ENCODE measurements at regions not wholly inside any gene's neighbourhood (a gene's known extent, or its start where the extent isn't known, plus 50 kb on each side); places are given as distances from the start of the nearest gene placed in this dataset.
"Not testable (repeated sequence)": the region's sequence is repeated elsewhere in the genome, so short reads cannot be mapped to it uniquely, and the experiment has no call there.

DNA sequence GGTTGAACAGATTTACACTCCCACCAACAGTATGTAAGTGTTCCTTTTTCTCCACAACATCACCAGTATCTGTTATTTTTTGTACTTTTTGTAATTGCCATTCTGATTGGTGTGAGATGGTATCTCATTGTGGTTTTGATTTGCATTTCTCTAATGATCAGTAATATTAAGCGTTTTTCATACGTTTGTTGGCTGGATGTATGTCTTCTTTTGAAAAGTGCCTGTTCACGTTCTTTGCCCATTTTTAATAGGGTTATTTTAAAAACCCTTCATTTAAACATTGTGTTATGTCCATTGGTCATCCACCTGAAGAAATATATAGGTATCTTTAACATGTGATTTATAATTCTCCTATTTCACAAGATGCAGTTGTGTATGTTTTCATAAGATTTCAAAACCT lies 291.3 kb downstream of the SEMA3D start:
- Histone ChIP-seq H3K9me3 (no peaks in the 10 kb centered on the region), H3K4me1 (no peaks in the 10 kb centered on the region), H3K4me3 (no peak overlapping the region), H3K27ac (no peak overlapping the region), H3K36me3 (ENCODE audit: low read depth, missing control alignments) (no peaks in the 10 kb centered on the region), H3K27me3 (no peaks in the 10 kb centered on the region)
- DNase-seq: no peak
- no peak for TF ChIP-seq POLR2A (IDR thresholded peaks at IDR 0.05)
- TF ChIP-seq, protein P1, sequence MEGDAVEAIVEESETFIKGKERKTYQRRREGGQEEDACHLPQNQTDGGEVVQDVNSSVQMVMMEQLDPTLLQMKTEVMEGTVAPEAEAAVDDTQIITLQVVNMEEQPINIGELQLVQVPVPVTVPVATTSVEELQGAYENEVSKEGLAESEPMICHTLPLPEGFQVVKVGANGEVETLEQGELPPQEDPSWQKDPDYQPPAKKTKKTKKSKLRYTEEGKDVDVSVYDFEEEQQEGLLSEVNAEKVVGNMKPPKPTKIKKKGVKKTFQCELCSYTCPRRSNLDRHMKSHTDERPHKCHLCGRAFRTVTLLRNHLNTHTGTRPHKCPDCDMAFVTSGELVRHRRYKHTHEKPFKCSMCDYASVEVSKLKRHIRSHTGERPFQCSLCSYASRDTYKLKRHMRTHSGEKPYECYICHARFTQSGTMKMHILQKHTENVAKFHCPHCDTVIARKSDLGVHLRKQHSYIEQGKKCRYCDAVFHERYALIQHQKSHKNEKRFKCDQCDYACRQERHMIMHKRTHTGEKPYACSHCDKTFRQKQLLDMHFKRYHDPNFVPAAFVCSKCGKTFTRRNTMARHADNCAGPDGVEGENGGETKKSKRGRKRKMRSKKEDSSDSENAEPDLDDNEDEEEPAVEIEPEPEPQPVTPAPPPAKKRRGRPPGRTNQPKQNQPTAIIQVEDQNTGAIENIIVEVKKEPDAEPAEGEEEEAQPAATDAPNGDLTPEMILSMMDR (IDR thresholded peaks at IDR 0.05): no peak
- 87 to 95% methylated on average over 3 of the region's 3 CpGs for WGBS, 2 donors
- intact Hi-C loops (cut with DNase I; ENCODE audit: low total_unique reads): no loop called here

DNA sequence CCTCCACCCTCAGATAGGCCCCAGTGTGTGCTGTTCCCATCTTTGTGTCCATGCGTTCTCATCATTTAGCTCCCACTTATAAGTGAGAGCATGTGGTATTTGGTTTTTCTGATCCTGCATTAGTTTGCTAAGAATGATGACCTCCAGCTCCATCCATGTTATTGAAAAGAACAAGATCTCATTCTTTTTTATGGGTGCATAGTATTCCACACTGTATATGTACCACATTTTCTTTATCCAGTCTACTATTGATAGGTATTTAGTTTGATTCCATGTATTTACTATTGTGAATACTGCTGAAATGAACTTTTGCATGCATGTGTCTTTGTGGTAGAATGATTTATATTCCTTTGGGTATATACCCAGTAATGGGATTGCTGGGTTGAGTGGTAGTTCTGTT lies 303.3 kb downstream of the SEMA3D start:
- DNase-seq; H3K27ac ChIP-seq; H3K9me3 ChIP-seq; H3K36me3 ChIP-seq (ENCODE audit: low read depth, missing control alignments); H3K27me3 ChIP-seq; H3K4me3 ChIP-seq; intact Hi-C loops (cut with DNase I; ENCODE audit: low total_unique reads); H3K4me1 ChIP-seq: not testable (repeated sequence)
- WGBS, 2 donors: 91 to 92% methylated on average over 1 of the region's 1 CpG

DNA sequence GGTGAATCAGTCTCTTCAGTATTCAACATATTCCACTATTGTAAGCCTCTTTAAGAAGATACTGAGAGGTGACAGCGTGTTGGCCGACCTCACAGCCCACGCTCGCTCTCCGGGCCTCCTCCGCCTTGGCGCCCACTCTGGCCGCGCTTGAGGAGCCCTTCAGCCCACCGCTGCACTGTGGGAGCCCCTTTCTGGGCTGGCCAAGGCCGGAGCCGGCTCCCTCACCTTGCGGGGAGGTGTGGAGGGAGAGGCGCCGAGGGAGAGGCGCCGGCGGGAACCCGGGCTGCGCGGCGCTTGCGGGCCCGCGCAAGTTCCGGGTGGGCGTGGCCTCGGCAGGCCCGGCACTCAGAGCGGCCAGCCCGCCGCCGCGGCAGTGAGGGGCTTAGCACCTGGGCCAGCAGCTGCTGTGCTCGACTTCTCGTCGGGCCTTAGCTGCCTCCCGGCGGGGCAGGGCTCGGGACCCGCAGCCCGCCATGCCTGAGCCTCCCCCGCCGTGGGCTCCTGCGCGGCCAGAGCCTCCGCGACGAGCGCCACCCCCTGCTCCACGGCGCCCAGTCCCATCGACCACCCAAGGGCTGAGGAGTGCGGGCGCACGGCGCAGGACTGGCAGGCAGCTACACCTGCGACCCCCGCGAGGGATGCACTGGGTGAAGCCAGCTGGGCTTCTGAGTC lies 306.4 kb downstream of the SEMA3D start:
- H3K9me3 ChIP-seq; H3K4me1 ChIP-seq; H3K27me3 ChIP-seq; H3K36me3 ChIP-seq (ENCODE audit: low read depth, missing control alignments); intact Hi-C loops (cut with DNase I; ENCODE audit: low total_unique reads): not testable (repeated sequence)
- H3K27ac ChIP-seq: peak overlapping the region in 1 of 2 donors; percentile 46
- 75 to 89% methylated on average over 24 to 51 of the region's 60 CpGs for WGBS, 2 donors
- DNase-seq: peak; percentile 39
- peak overlapping the region; percentile 47 to 54 for H3K4me3 ChIP-seq

DNA sequence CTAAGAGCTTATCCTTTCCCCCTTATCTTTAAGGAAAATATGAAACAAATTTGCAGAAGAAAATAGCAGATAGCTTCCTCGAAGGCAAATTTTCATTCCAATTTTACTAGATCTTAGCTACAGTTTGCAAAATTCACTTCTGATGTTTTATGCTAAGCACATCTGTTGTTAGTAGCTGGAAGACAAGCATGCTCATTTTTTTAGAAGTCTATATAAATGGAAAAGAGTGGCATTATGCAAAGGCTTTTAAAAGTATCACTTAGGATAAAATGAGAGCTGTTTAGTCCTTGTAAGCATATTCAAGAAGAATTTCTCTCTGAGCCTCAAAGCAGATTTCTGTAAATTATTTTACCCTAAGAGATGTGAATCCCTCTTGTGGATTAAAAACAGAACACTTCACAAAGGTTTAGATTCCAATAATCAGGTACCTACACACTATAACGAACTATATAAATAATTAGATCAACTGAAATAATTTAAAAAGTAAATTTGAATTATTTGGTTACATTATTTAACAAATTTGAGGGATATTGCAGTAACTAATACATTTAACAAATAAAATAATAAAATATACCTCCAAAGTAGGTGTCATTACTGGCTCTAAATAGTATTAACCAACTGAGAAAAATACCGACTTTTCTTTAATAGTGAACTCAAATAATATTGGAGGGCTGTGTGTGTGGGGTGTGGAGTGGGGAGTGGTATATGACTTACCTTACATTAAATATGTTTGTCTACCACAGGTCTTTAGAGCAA lies 307.1 kb downstream of the SEMA3D start:
- Histone ChIP-seq H3K4me3 (peak overlapping the region; percentile 47 to 54), H3K9me3 (no peaks in the 10 kb centered on the region), H3K4me1 (no peaks in the 10 kb centered on the region), H3K27ac (peak overlapping the region in 1 of 2 donors; percentile 46), H3K27me3 (no peaks in the 10 kb centered on the region), H3K36me3 (ENCODE audit: low read depth, missing control alignments) (no peaks in the 10 kb centered on the region)
- intact Hi-C loops (cut with DNase I; ENCODE audit: low total_unique reads): no loop called here
- TF ChIP-seq POLR2A (IDR thresholded peaks at IDR 0.05): no peak
- TF ChIP-seq, protein P1 (IDR thresholded peaks at IDR 0.05): no peak
- no peak for DNase-seq
- WGBS, 2 donors: 48 to 49% methylated on average over 3 of the region's 3 CpGs

DNA sequence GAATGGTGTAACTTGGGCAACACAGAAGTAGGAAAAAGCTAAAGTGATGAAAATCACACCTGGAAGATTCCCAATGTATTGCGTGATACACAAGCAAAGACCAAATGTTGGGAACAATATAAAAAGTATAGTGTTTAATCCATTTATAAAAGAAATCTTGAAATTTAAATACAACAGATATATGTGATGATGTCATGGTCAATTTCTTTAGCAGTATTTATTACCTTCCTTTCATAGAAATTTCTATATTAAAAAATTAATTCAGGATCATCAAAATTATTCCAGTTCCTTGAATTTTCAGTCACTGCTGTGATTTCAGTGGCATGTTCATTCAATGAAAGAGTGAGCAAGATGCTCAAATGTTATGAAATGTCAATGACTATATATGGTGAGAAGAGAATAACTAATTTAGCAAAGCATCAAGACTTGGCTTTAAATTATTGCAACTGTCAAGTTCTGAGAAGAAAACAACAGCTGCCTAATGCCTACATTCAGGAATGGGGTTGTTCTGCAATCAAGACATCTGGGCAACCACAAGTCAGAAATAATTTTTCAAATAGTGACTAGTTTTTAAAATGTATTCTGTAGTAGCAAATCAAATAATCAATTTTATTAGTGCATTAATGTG lies 308.8 kb downstream of the SEMA3D start:
- DNase-seq: no peak
- H3K36me3 ChIP-seq (ENCODE audit: low read depth, missing control alignments): no peaks in the 10 kb centered on the region
- H3K27ac ChIP-seq: no peak overlapping the region
- no peaks in the 10 kb centered on the region for H3K9me3 ChIP-seq
- TF ChIP-seq, protein P1 (IDR thresholded peaks at IDR 0.05): no peak
- no peak for TF ChIP-seq POLR2A (IDR thresholded peaks at IDR 0.05)
- intact Hi-C loops (cut with DNase I; ENCODE audit: low total_unique reads): no loop called here
- no peaks in the 10 kb centered on the region for H3K4me1 ChIP-seq
- H3K4me3 ChIP-seq: no peak overlapping the region
- 97% methylated on average over 1 of the region's 1 CpG for WGBS, 2 donors
- no peaks in the 10 kb centered on the region for H3K27me3 ChIP-seq
